Right lobe of liver (tissue), 6 donors: ENCODE measurements at regions not wholly inside any gene's neighbourhood (a gene's known extent, or its start where the extent isn't known, plus 50 kb on each side); places are given as distances from the start of the nearest gene placed in this dataset.

Experiments used
- ATAC-seq, 4 donors: fragments of 200-7000 bp; cut with Tn5 transposase; one replicate each; pipeline ENCODE4 v1.9.1; 2020; ENCODE audit warnings: mild to moderate bottlenecking in 4 of 4, moderate library complexity in 4 of 4
- DNase-seq, 3 donors: peaks; one replicate each; pipeline ENCODE4 v3.0.0-alpha.2; 2020
- H3K27ac ChIP-seq, 3 donors: fragments of 200-600 bp; one replicate each; pipeline ENCODE4 v1.8.0; 2022
- H3K27me3 ChIP-seq, 2 donors: fragments of 200-600 bp; one replicate each; pipeline ENCODE4 v1.8.0; 2022
- H3K36me3 ChIP-seq, 4 donors: fragments of 200-600 bp; sonication (generic) in 1 of 4; one replicate each; pipeline versions ENCODE4 v1.5.1 to v1.8.0; 2017 to 2022; ENCODE audit warnings: control low read depth in 1 of 4
- H3K4me1 ChIP-seq, 4 donors: fragments of 200-600 bp; sonication (generic) in 1 of 4; one replicate each; pipeline versions ENCODE4 v1.5.1 to v1.8.0; 2017 to 2022; ENCODE audit warnings: control low read depth in 1 of 4
- H3K4me3 ChIP-seq, 3 donors: fragments of 200-600 bp; one replicate each; pipeline ENCODE4 v1.8.0; 2022
- H3K9me3 ChIP-seq, 4 donors: fragments of 200-600 bp; sonication (generic) in 1 of 4; one replicate each; pipeline versions ENCODE4 v1.5.1 to v1.8.0; 2017 to 2022; ENCODE audit warnings: control low read depth in 1 of 4
- CTCF ChIP-seq, 4 donors: fragments of 200-600 bp in 3 of 4; fragments of 450-650 bp in 1 of 4; IDR thresholded peaks; one replicate each; pipeline versions ENCODE4 v1.5.1 to v1.8.0; 2016 to 2022; ENCODE audit warnings: antibody characterized with exemption in 4 of 4, mild to moderate bottlenecking in 2 of 4
- POLR2A ChIP-seq: fragments of 450-650 bp; IDR thresholded peaks from one replicate; pipeline ENCODE4 v1.6.1; 2017; ENCODE audit warnings: antibody characterized with exemption, mild to moderate bottlenecking
- WGBS: methylation state at CpG from one replicate; pipeline ENCODE4 v1.1.6; 2018; ENCODE audit warnings: low coverage, low lambda C conversion rate; ENCODE audit not compliant: insufficient coverage; ENCODE audit errors: missing lambda C conversion rate; 5-methylcytosine and 5-hydroxymethylcytosine counted together
- intact Hi-C, 2 donors: fragments of 100-400 bp; cut with DNase I; formaldehyde crosslinking; loops; one replicate each; pipeline versions ENCODE4 v1.11.2 to v1.14.1; 2022
- donor health status: DM: no; HTN: yes; CAD: no.
- donor health status: DM: no; HTN: no; CAD: no.
- donor health status: DM: no; HTN: no; CAD: no.
- donor health status: DM: no; HTN: yes; CAD: no.
- donor health status: DM: no; HTN: yes; CAD: no.

GRCh38 chr2:147683380-147683779 lies 161.4 kb upstream of the ACVR2A start:
- Histone ChIP-seq H3K36me3 (no peaks in the 10 kb centered on the region), H3K9me3 (no peaks in the 10 kb centered on the region), H3K27me3 (no peaks in the 10 kb centered on the region), H3K4me1 (no peaks in the 10 kb centered on the region), H3K4me3 (no peak overlapping the region), H3K27ac (no peak overlapping the region)
- WGBS, result 75% methylated on average over 2 of the region's 2 CpGs
- DNase-seq (no peak), ATAC-seq (no peak)
- intact Hi-C loops, result no loop called here
- no peak for TF ChIP-seq CTCF (IDR thresholded peaks at IDR 0.05)
- no peak for TF ChIP-seq POLR2A

- no peak overlapping the region for H3K27ac ChIP-seq
- no peak overlapping the region for H3K4me3 ChIP-seq
- H3K9me3 ChIP-seq, result no peaks in the 10 kb centered on the region
- no peak for ATAC-seq
- H3K4me1 ChIP-seq, result no peaks in the 10 kb centered on the region
- intact Hi-C loops, result no loop called here
- no peaks in the 10 kb centered on the region for H3K36me3 ChIP-seq
- H3K27me3 ChIP-seq, result no peaks in the 10 kb centered on the region
- TF ChIP-seq POLR2A (no peak), CTCF (IDR thresholded peaks at IDR 0.05) (no peak)
- no peak for DNase-seq
These were observed 163.7 kb upstream of the ACVR2A start for GRCh38 chr2:147681093-147681492.

- 56% methylated on average over 6 of the region's 6 CpGs for WGBS
- no peaks in the 10 kb centered on the region for H3K9me3 ChIP-seq
- DNase-seq (no peak), ATAC-seq (no peak)
- H3K36me3 ChIP-seq, result no peaks in the 10 kb centered on the region
- intact Hi-C loops, result no loop called here
- H3K4me3 ChIP-seq, result no peak overlapping the region
- H3K27ac ChIP-seq, result no peak overlapping the region
- TF ChIP-seq CTCF (IDR thresholded peaks at IDR 0.05) (no peak), POLR2A (no peak)
- no peaks in the 10 kb centered on the region for H3K27me3 ChIP-seq
- H3K4me1 ChIP-seq, result no peaks in the 10 kb centered on the region
These were observed 164.8 kb upstream of the ACVR2A start for GRCh38 chr2:147679955-147680531.

- TF ChIP-seq CTCF (IDR thresholded peaks at IDR 0.05) (no peak), POLR2A (no peak)
- Histone ChIP-seq H3K27ac (no peak overlapping the region), H3K4me1 (no peaks in the 10 kb centered on the region), H3K36me3 (no peaks in the 10 kb centered on the region), H3K4me3 (no peak overlapping the region), H3K27me3 (no peaks in the 10 kb centered on the region), H3K9me3 (no peaks in the 10 kb centered on the region)
- intact Hi-C loops, result no loop called here
- DNase-seq, result no peak
- ATAC-seq, result no peak
- 71% methylated on average over 3 of the region's 3 CpGs for WGBS
These were observed 165.5 kb upstream of the ACVR2A start for GRCh38 chr2:147679191-147679954.
